Osteoblast (primary cell): ENCODE measurements at regions not wholly inside any gene's neighbourhood (a gene's known extent, or its start where the extent isn't known, plus 50 kb on each side); places are given as distances from the start of the nearest gene placed in this dataset.

Experiments used
- DNase-seq: peaks from one replicate; pipeline ENCODE4 v3.0.0; 2011; ENCODE audit warnings: low spot score, mixed read lengths; ENCODE audit not compliant: insufficient read length; ENCODE audit errors: missing footprints
- H2AFZ ChIP-seq: 2 replicates; pipeline ENCODE4 v1.6.0; 2011; ENCODE audit warnings: mild to moderate bottlenecking, low read length
- H3K27ac ChIP-seq: 2 replicates; pipeline ENCODE4 v1.5.1; 2011; ENCODE audit warnings: mild to moderate bottlenecking, low read depth, low read length, moderate library complexity
- H3K27me3 ChIP-seq: 2 replicates; pipeline ENCODE4 v1.6.0; 2012; ENCODE audit warnings: mild to moderate bottlenecking, control low read depth, inconsistent platforms, low read length, moderate library complexity; ENCODE audit not compliant: insufficient read depth
- H3K36me3 ChIP-seq: 2 replicates; pipeline ENCODE4 v1.5.1; 2011; ENCODE audit warnings: mild to moderate bottlenecking, low read length, control low read depth, moderate library complexity; ENCODE audit not compliant: insufficient read depth
- H3K4me1 ChIP-seq: 2 replicates; pipeline ENCODE4 v1.5.1; 2011; ENCODE audit warnings: mild to moderate bottlenecking, low read length, control low read depth, moderate library complexity; ENCODE audit not compliant: insufficient read depth
- H3K4me2 ChIP-seq: 2 replicates; pipeline ENCODE4 v1.6.0; 2011; ENCODE audit warnings: mild to moderate bottlenecking, low read length; ENCODE audit not compliant: insufficient read depth
- H3K4me3 ChIP-seq: fragments of 200-600 bp; sonication (generic); 3 replicates; pipeline ENCODE4 v1.5.1; 2012; ENCODE audit warnings: mild to moderate bottlenecking, low read length, inconsistent platforms; ENCODE audit not compliant: insufficient read depth
- H3K79me2 ChIP-seq: 2 replicates; pipeline ENCODE4 v1.6.0; 2012; ENCODE audit warnings: mild to moderate bottlenecking, low read length, control low read depth, inconsistent platforms; ENCODE audit not compliant: insufficient read depth
- H3K9me3 ChIP-seq: 2 replicates; pipeline ENCODE4 v1.5.1; 2011; ENCODE audit warnings: low read depth, low read length, control low read depth
- H4K20me1 ChIP-seq: 2 replicates; pipeline ENCODE4 v1.6.0; 2012; ENCODE audit warnings: mild to moderate bottlenecking, low read length, control low read depth; ENCODE audit not compliant: insufficient read depth
- CTCF ChIP-seq: IDR thresholded peaks from 2 replicates; pipeline ENCODE4 v1.5.1; 2011; ENCODE audit warnings: mild to moderate bottlenecking, low read depth, low read length, moderate library complexity; ENCODE audit errors: extremely low read depth

- no peaks in the 10 kb centered on the region for H3K79me2 ChIP-seq
- H3K4me3 ChIP-seq, result no peak overlapping the region
- H3K36me3 ChIP-seq, result no peaks in the 10 kb centered on the region
- no peaks in the 10 kb centered on the region for H4K20me1 ChIP-seq
- DNase-seq, result no peak
- H3K4me2 ChIP-seq, result no peak overlapping the region
- H3K9me3 ChIP-seq, result no peaks in the 10 kb centered on the region
- no peaks in the 10 kb centered on the region for H3K27me3 ChIP-seq
- H2AFZ ChIP-seq, result no peak overlapping the region
- H3K4me1 ChIP-seq, result no peaks in the 10 kb centered on the region
- no peak overlapping the region for H3K27ac ChIP-seq
- TF ChIP-seq CTCF, result no peak
These were observed 251.1 kb downstream of the PAX1 start for GRCh38 chr20:21956591-21956990.

- Histone ChIP-seq H3K79me2 (no peaks in the 10 kb centered on the region), H3K36me3 (no peaks in the 10 kb centered on the region), H3K4me3 (no peak overlapping the region), H3K4me2 (no peak overlapping the region), H3K27ac (no peak overlapping the region), H2AFZ (no peak overlapping the region), H4K20me1 (no peaks in the 10 kb centered on the region), H3K27me3 (no peaks in the 10 kb centered on the region), H3K9me3 (no peaks in the 10 kb centered on the region), H3K4me1 (no peaks in the 10 kb centered on the region)
- no peak for TF ChIP-seq CTCF
- DNase-seq, result no peak
These were observed 241.9 kb downstream of the PAX1 start for GRCh38 chr20:21947406-21947805.

GRCh38 chr20:21944227-21944626, 238.8 kb downstream of the PAX1 start:
- H3K27me3 ChIP-seq, result no peaks in the 10 kb centered on the region
- no peaks in the 10 kb centered on the region for H4K20me1 ChIP-seq
- no peak overlapping the region for H2AFZ ChIP-seq
- H3K4me2 ChIP-seq, result no peak overlapping the region
- no peaks in the 10 kb centered on the region for H3K9me3 ChIP-seq
- DNase-seq, result no peak
- H3K27ac ChIP-seq, result no peak overlapping the region
- H3K4me3 ChIP-seq, result no peak overlapping the region
- no peaks in the 10 kb centered on the region for H3K4me1 ChIP-seq
- TF ChIP-seq CTCF, result no peak
- H3K36me3 ChIP-seq, result no peaks in the 10 kb centered on the region
- H3K79me2 ChIP-seq, result no peaks in the 10 kb centered on the region

GRCh38 chr20:21941941-21942805, 236.7 kb downstream of the PAX1 start:
- H3K27ac ChIP-seq, result no peak overlapping the region
- no peak overlapping the region for H3K4me2 ChIP-seq
- H3K79me2 ChIP-seq, result no peaks in the 10 kb centered on the region
- no peaks in the 10 kb centered on the region for H3K27me3 ChIP-seq
- no peak for TF ChIP-seq CTCF
- DNase-seq, result no peak
- no peaks in the 10 kb centered on the region for H3K9me3 ChIP-seq
- H3K4me1 ChIP-seq, result no peaks in the 10 kb centered on the region
- no peak overlapping the region for H3K4me3 ChIP-seq
- no peaks in the 10 kb centered on the region for H3K36me3 ChIP-seq
- H2AFZ ChIP-seq, result no peak overlapping the region
- H4K20me1 ChIP-seq, result no peaks in the 10 kb centered on the region
